ENCODE measurements at regions not wholly inside any gene's neighbourhood (a gene's known extent, or its start where the extent isn't known, plus 50 kb on each side); places are given as distances from the start of the nearest gene placed in this dataset.

DNA sequence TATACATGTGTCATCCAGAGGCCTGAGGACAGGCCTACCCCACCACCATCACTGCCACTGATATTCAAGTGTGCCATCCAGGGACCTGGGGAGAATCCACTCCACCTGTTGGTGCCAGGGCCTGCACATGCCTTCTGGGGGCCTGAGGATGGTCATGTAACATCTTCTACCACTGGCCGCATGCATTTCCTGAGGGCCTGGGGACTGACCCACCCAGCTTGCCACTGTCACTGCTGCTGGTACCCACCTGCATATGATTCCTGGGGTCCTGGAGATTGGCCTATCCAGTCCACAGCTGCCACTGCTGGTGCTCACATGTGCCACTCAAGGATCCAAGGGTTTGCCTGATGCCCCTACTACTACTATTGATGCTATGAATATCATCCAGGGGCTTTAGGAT, 184.3 kb upstream of the SYNCRIP start:
- no peaks in the 10 kb centered on the region for H3K27me3 ChIP-seq (ENCODE audit: control insufficient read depth in 3 of 3, insufficient read depth in 3 of 3, low read length in 3 of 3)
- H3K27ac ChIP-seq (ENCODE audit: low read depth, low read length) = no peak overlapping the region
- H3K4me3 ChIP-seq (ENCODE audit: low read length in 3 of 3) = no peak overlapping the region
- H3K9me3 ChIP-seq (ENCODE audit: control insufficient read depth in 3 of 3, low read length in 3 of 3) = peaks cover 0 to 8% (median 5%) of the 10 kb centered on the region in 3 donors
- no peak overlapping the region for H3K9ac ChIP-seq (ENCODE audit: low read depth in 1 of 3, low read length in 3 of 3)
- no peaks in the 10 kb centered on the region for H3K4me1 ChIP-seq (ENCODE audit: control insufficient read depth in 3 of 3, insufficient read depth in 3 of 3, low read length in 3 of 3)
- H3K36me3 ChIP-seq (ENCODE audit: control insufficient read depth in 3 of 3, insufficient read depth in 3 of 3, low read length in 3 of 3) = no peaks in the 10 kb centered on the region

GRCh38 chr6:85824329-85824728, 181.6 kb upstream of the SYNCRIP start:
- H3K9ac ChIP-seq (ENCODE audit: low read depth in 1 of 3, low read length in 3 of 3) = no peak overlapping the region
- no peak overlapping the region for H3K4me3 ChIP-seq (ENCODE audit: low read length in 3 of 3)
- peaks cover 0 to 8% (median 5%) of the 10 kb centered on the region in 3 donors for H3K9me3 ChIP-seq (ENCODE audit: control insufficient read depth in 3 of 3, low read length in 3 of 3)
- H3K27me3 ChIP-seq (ENCODE audit: control insufficient read depth in 3 of 3, insufficient read depth in 3 of 3, low read length in 3 of 3) = no peaks in the 10 kb centered on the region
- H3K36me3 ChIP-seq (ENCODE audit: control insufficient read depth in 3 of 3, insufficient read depth in 3 of 3, low read length in 3 of 3) = no peaks in the 10 kb centered on the region
- no peak overlapping the region for H3K27ac ChIP-seq (ENCODE audit: low read depth, low read length)
- H3K4me1 ChIP-seq (ENCODE audit: control insufficient read depth in 3 of 3, insufficient read depth in 3 of 3, low read length in 3 of 3) = no peaks in the 10 kb centered on the region

GRCh38 chr6:85810558-85810957, 167.9 kb upstream of the SYNCRIP start:
- H3K27ac ChIP-seq (ENCODE audit: low read depth, low read length) = no peak overlapping the region
- no peak overlapping the region for H3K4me3 ChIP-seq (ENCODE audit: low read length in 3 of 3)
- H3K4me1 ChIP-seq (ENCODE audit: control insufficient read depth in 3 of 3, insufficient read depth in 3 of 3, low read length in 3 of 3) = no peaks in the 10 kb centered on the region
- no peaks in the 10 kb centered on the region for H3K36me3 ChIP-seq (ENCODE audit: control insufficient read depth in 3 of 3, insufficient read depth in 3 of 3, low read length in 3 of 3)
- no peaks in the 10 kb centered on the region for H3K27me3 ChIP-seq (ENCODE audit: control insufficient read depth in 3 of 3, insufficient read depth in 3 of 3, low read length in 3 of 3)
- no peak overlapping the region for H3K9ac ChIP-seq (ENCODE audit: low read depth in 1 of 3, low read length in 3 of 3)
- H3K9me3 ChIP-seq (ENCODE audit: control insufficient read depth in 3 of 3, low read length in 3 of 3) = peaks cover 0 to 5% (median 5%) of the 10 kb centered on the region in 3 donors

GRCh38 chr6:85803721-85804120, 161.0 kb upstream of the SYNCRIP start:
- no peak overlapping the region for H3K4me3 ChIP-seq (ENCODE audit: low read length in 3 of 3)
- H3K9ac ChIP-seq (ENCODE audit: low read depth in 1 of 3, low read length in 3 of 3) = no peak overlapping the region
- no peaks in the 10 kb centered on the region for H3K27me3 ChIP-seq (ENCODE audit: control insufficient read depth in 3 of 3, insufficient read depth in 3 of 3, low read length in 3 of 3)
- no peak overlapping the region for H3K27ac ChIP-seq (ENCODE audit: low read depth, low read length)
- H3K9me3 ChIP-seq (ENCODE audit: control insufficient read depth in 3 of 3, low read length in 3 of 3) = peaks cover 0 to 5% (median 5%) of the 10 kb centered on the region in 3 donors
- H3K4me1 ChIP-seq (ENCODE audit: control insufficient read depth in 3 of 3, insufficient read depth in 3 of 3, low read length in 3 of 3) = no peaks in the 10 kb centered on the region
- H3K36me3 ChIP-seq (ENCODE audit: control insufficient read depth in 3 of 3, insufficient read depth in 3 of 3, low read length in 3 of 3) = no peaks in the 10 kb centered on the region

GRCh38 chr6:85802162-85802561, 159.5 kb upstream of the SYNCRIP start:
- no peak overlapping the region for H3K27ac ChIP-seq (ENCODE audit: low read depth, low read length)
- no peak overlapping the region for H3K9ac ChIP-seq (ENCODE audit: low read depth in 1 of 3, low read length in 3 of 3)
- H3K27me3 ChIP-seq (ENCODE audit: control insufficient read depth in 3 of 3, insufficient read depth in 3 of 3, low read length in 3 of 3) = no peaks in the 10 kb centered on the region
- no peaks in the 10 kb centered on the region for H3K4me1 ChIP-seq (ENCODE audit: control insufficient read depth in 3 of 3, insufficient read depth in 3 of 3, low read length in 3 of 3)
- H3K9me3 ChIP-seq (ENCODE audit: control insufficient read depth in 3 of 3, low read length in 3 of 3) = no peaks in the 10 kb centered on the region
- no peaks in the 10 kb centered on the region for H3K36me3 ChIP-seq (ENCODE audit: control insufficient read depth in 3 of 3, insufficient read depth in 3 of 3, low read length in 3 of 3)
- no peak overlapping the region for H3K4me3 ChIP-seq (ENCODE audit: low read length in 3 of 3)

GRCh38 chr6:85798931-85799652, 156.4 kb upstream of the SYNCRIP start:
- H3K27ac ChIP-seq (ENCODE audit: low read depth, low read length) = no peak overlapping the region
- H3K9me3 ChIP-seq (ENCODE audit: control insufficient read depth in 3 of 3, low read length in 3 of 3) = no peaks in the 10 kb centered on the region
- H3K27me3 ChIP-seq (ENCODE audit: control insufficient read depth in 3 of 3, insufficient read depth in 3 of 3, low read length in 3 of 3) = no peaks in the 10 kb centered on the region
- no peak overlapping the region for H3K9ac ChIP-seq (ENCODE audit: low read depth in 1 of 3, low read length in 3 of 3)
- no peaks in the 10 kb centered on the region for H3K36me3 ChIP-seq (ENCODE audit: control insufficient read depth in 3 of 3, insufficient read depth in 3 of 3, low read length in 3 of 3)
- no peak overlapping the region for H3K4me3 ChIP-seq (ENCODE audit: low read length in 3 of 3)
- H3K4me1 ChIP-seq (ENCODE audit: control insufficient read depth in 3 of 3, insufficient read depth in 3 of 3, low read length in 3 of 3) = no peaks in the 10 kb centered on the region

GRCh38 chr6:85797993-85798392, 155.3 kb upstream of the SYNCRIP start:
- no peaks in the 10 kb centered on the region for H3K4me1 ChIP-seq (ENCODE audit: control insufficient read depth in 3 of 3, insufficient read depth in 3 of 3, low read length in 3 of 3)
- no peaks in the 10 kb centered on the region for H3K27me3 ChIP-seq (ENCODE audit: control insufficient read depth in 3 of 3, insufficient read depth in 3 of 3, low read length in 3 of 3)
- no peaks in the 10 kb centered on the region for H3K9me3 ChIP-seq (ENCODE audit: control insufficient read depth in 3 of 3, low read length in 3 of 3)
- no peak overlapping the region for H3K9ac ChIP-seq (ENCODE audit: low read depth in 1 of 3, low read length in 3 of 3)
- H3K36me3 ChIP-seq (ENCODE audit: control insufficient read depth in 3 of 3, insufficient read depth in 3 of 3, low read length in 3 of 3) = no peaks in the 10 kb centered on the region
- no peak overlapping the region for H3K27ac ChIP-seq (ENCODE audit: low read depth, low read length)
- H3K4me3 ChIP-seq (ENCODE audit: low read length in 3 of 3) = no peak overlapping the region

DNA sequence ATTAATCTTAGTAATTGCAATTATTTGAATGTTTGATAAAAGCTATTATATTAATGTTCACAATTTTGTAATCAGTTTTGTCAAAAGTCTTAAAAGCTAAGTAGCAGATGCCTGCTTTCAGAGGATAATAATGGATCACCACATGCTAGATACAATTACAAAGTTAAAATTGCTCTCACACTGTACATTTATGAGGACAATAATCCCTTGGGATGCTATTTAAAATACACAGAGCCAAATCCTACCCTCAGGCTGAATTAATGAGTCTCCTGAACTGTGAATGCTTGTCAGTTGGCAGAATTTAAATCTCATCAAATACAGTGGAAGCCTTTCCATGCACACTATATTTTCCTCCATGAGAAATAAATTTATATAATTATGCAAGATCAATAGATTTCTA, 153.3 kb upstream of the SYNCRIP start:
- Histone ChIP-seq H3K36me3 (ENCODE audit: control insufficient read depth in 3 of 3, insufficient read depth in 3 of 3, low read length in 3 of 3) (no peaks in the 10 kb centered on the region), H3K27ac (ENCODE audit: low read depth, low read length) (no peak overlapping the region), H3K9me3 (ENCODE audit: control insufficient read depth in 3 of 3, low read length in 3 of 3) (no peaks in the 10 kb centered on the region), H3K4me1 (ENCODE audit: control insufficient read depth in 3 of 3, insufficient read depth in 3 of 3, low read length in 3 of 3) (no peaks in the 10 kb centered on the region), H3K4me3 (ENCODE audit: low read length in 3 of 3) (no peak overlapping the region), H3K27me3 (ENCODE audit: control insufficient read depth in 3 of 3, insufficient read depth in 3 of 3, low read length in 3 of 3) (no peaks in the 10 kb centered on the region), H3K9ac (ENCODE audit: low read depth in 1 of 3, low read length in 3 of 3) (no peak overlapping the region)

DNA sequence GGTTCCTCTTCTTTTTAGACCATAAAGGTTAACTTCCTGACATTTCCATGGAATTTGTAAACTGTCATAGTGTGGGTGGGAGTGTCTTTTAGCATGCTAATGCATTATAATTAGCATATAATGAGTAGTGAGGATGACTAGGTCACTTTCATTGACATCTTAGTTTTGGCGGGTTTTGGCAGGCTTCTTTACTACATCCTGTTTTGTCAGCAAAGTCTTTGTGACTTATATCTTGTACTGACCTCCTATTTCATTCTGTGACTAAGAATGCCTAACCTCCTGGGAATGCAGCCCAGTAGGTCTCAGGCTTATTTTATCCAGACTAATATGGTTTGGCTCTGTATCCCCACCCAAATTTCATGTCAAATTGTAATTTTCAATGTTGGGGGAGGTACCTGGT, 149.6 kb upstream of the SYNCRIP start:
- H3K9ac ChIP-seq (ENCODE audit: low read depth in 1 of 3, low read length in 3 of 3) = no peak overlapping the region
- H3K4me1 ChIP-seq (ENCODE audit: control insufficient read depth in 3 of 3, insufficient read depth in 3 of 3, low read length in 3 of 3) = no peaks in the 10 kb centered on the region
- peaks cover 0 to 2% (median 0%) of the 10 kb centered on the region in 3 donors for H3K9me3 ChIP-seq (ENCODE audit: control insufficient read depth in 3 of 3, low read length in 3 of 3)
- no peaks in the 10 kb centered on the region for H3K36me3 ChIP-seq (ENCODE audit: control insufficient read depth in 3 of 3, insufficient read depth in 3 of 3, low read length in 3 of 3)
- no peak overlapping the region for H3K27ac ChIP-seq (ENCODE audit: low read depth, low read length)
- H3K27me3 ChIP-seq (ENCODE audit: control insufficient read depth in 3 of 3, insufficient read depth in 3 of 3, low read length in 3 of 3) = no peaks in the 10 kb centered on the region
- H3K4me3 ChIP-seq (ENCODE audit: low read length in 3 of 3) = no peak overlapping the region

DNA sequence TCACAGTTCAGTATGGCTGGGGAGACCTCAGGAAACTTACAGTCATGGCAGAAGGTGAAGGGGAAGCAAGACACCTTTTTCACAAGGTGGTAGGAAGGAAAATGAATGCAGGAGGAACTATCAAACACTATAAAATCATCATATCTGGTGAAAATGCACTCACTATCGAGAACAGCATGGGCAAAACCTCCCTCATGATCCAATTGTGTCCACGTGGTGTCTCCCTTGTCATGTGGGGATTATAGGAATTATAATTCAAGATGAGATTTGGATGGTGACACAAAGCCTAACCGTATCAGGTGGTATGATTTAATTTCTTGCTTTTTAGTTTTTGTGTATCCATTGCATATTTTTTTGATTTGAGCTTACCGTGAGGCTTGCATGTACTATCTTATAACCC, 133.2 kb upstream of the SYNCRIP start:
- H3K27me3 ChIP-seq (ENCODE audit: control insufficient read depth in 3 of 3, insufficient read depth in 3 of 3, low read length in 3 of 3) = peaks cover 0 to 4% (median 0%) of the 10 kb centered on the region in 3 donors
- H3K9ac ChIP-seq (ENCODE audit: low read depth in 1 of 3, low read length in 3 of 3) = no peak overlapping the region
- no peaks in the 10 kb centered on the region for H3K4me1 ChIP-seq (ENCODE audit: control insufficient read depth in 3 of 3, insufficient read depth in 3 of 3, low read length in 3 of 3)
- no peak overlapping the region for H3K27ac ChIP-seq (ENCODE audit: low read depth, low read length)
- H3K4me3 ChIP-seq (ENCODE audit: low read length in 3 of 3) = no peak overlapping the region
- no peaks in the 10 kb centered on the region for H3K36me3 ChIP-seq (ENCODE audit: control insufficient read depth in 3 of 3, insufficient read depth in 3 of 3, low read length in 3 of 3)
- H3K9me3 ChIP-seq (ENCODE audit: control insufficient read depth in 3 of 3, low read length in 3 of 3) = peaks cover 0 to 3% (median 2%) of the 10 kb centered on the region in 3 donors
